ENCODE measurements at regions not wholly inside any gene's neighbourhood (a gene's known extent, or its start where the extent isn't known, plus 50 kb on each side); places are given as distances from the start of the nearest gene placed in this dataset.

DNA sequence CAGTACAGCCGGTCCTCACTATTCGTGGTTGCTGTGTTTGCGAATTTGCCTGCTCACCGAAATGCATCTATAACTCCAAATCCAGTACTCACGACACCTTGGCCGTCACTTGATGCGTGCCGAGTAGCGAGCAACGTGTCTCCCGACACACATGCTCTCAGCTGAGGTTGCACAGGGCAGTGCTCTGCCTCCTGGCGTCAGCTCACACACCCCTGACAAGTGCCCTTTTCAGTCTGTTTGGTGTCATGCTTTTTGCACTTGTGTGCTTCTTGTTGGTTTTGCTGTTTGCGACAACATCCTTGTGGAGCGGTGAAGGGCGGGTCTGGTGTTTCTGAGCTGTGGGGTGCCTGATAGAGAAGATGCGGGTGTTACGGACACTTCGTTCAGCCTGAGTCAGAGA is 110.4 kb upstream of the RFLNA start:
- DNase-seq (no peak), ATAC-seq (ENCODE audit: low FRiP score) (no peak)
- Histone ChIP-seq H3K36me3 (ENCODE audit: control insufficient read depth in 1 of 2, insufficient read depth in 2 of 2, low read length in 1 of 2) (no peaks in the 10 kb centered on the region), H3K27ac (ENCODE audit: low read depth in 1 of 2, low read length in 2 of 2) (no peak overlapping the region), H3K27me3 (ENCODE audit: control insufficient read depth in 1 of 2, insufficient read depth in 2 of 2, low read length in 1 of 2) (no peaks in the 10 kb centered on the region), H3K4me3 (ENCODE audit: low read length in 2 of 2) (no peak overlapping the region), H3K9me3 (ENCODE audit: control insufficient read depth, low read length) (no peaks in the 10 kb centered on the region), H3K4me1 (ENCODE audit: control insufficient read depth in 1 of 2, insufficient read depth in 2 of 2, low read length in 2 of 2) (no peaks in the 10 kb centered on the region)
- 91 to 94% methylated on average over 18 of the region's 18 CpGs for WGBS, 2 donors
- intact Hi-C loops (cut with DNase I), result no loop called here

- Histone ChIP-seq H3K27ac (ENCODE audit: low read depth in 1 of 2, low read length in 2 of 2) (no peak overlapping the region), H3K9me3 (ENCODE audit: control insufficient read depth, low read length) (no peaks in the 10 kb centered on the region), H3K4me3 (ENCODE audit: low read length in 2 of 2) (no peak overlapping the region), H3K36me3 (ENCODE audit: control insufficient read depth in 1 of 2, insufficient read depth in 2 of 2, low read length in 1 of 2) (no peaks in the 10 kb centered on the region), H3K27me3 (ENCODE audit: control insufficient read depth in 1 of 2, insufficient read depth in 2 of 2, low read length in 1 of 2) (no peaks in the 10 kb centered on the region), H3K4me1 (ENCODE audit: control insufficient read depth in 1 of 2, insufficient read depth in 2 of 2, low read length in 2 of 2) (no peaks in the 10 kb centered on the region)
- DNase-seq (no peak), ATAC-seq (ENCODE audit: low FRiP score) (no peak)
- intact Hi-C loops (cut with DNase I), result no loop called here
- whole genome bisulfite sequencing, 2 donors, result 85 to 86% methylated on average over 15 of the region's 15 CpGs
These were observed 108.8 kb upstream of the RFLNA start for GRCh38 chr12:124185971-124186686.

DNA sequence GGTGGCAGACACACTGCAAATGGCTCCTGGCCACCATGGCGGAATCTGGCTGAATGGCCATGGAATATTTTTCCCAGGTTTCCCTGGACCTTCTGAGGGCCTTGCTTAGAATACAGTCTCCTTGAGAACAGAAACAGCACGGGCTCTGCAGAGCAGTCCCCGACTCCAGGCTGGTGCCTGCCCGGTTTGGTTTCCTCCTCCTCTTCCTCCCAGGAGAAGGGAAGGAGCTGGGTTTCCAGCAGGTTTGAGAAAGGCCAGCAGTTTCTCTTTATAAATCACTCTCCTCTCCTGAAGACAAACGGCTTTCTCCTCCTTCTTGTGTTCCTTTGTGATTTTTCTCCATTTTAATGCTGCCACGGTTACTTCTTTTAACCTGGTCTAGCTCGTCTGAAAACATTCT is 106.8 kb upstream of the RFLNA start:
- intact Hi-C loops (cut with DNase I), result no loop called here
- 22 to 40% methylated on average over 7 of the region's 7 CpGs for WGBS, 2 donors
- Histone ChIP-seq H3K27ac (ENCODE audit: low read depth in 1 of 2, low read length in 2 of 2) (no peak overlapping the region), H3K4me1 (ENCODE audit: control insufficient read depth in 1 of 2, insufficient read depth in 2 of 2, low read length in 2 of 2) (no peaks in the 10 kb centered on the region), H3K27me3 (ENCODE audit: control insufficient read depth in 1 of 2, insufficient read depth in 2 of 2, low read length in 1 of 2) (no peaks in the 10 kb centered on the region), H3K36me3 (ENCODE audit: control insufficient read depth in 1 of 2, insufficient read depth in 2 of 2, low read length in 1 of 2) (no peaks in the 10 kb centered on the region), H3K4me3 (ENCODE audit: low read length in 2 of 2) (no peak overlapping the region), H3K9me3 (ENCODE audit: control insufficient read depth, low read length) (no peaks in the 10 kb centered on the region)
- ATAC-seq (ENCODE audit: low FRiP score) (no peak), DNase-seq (no peak)

DNA sequence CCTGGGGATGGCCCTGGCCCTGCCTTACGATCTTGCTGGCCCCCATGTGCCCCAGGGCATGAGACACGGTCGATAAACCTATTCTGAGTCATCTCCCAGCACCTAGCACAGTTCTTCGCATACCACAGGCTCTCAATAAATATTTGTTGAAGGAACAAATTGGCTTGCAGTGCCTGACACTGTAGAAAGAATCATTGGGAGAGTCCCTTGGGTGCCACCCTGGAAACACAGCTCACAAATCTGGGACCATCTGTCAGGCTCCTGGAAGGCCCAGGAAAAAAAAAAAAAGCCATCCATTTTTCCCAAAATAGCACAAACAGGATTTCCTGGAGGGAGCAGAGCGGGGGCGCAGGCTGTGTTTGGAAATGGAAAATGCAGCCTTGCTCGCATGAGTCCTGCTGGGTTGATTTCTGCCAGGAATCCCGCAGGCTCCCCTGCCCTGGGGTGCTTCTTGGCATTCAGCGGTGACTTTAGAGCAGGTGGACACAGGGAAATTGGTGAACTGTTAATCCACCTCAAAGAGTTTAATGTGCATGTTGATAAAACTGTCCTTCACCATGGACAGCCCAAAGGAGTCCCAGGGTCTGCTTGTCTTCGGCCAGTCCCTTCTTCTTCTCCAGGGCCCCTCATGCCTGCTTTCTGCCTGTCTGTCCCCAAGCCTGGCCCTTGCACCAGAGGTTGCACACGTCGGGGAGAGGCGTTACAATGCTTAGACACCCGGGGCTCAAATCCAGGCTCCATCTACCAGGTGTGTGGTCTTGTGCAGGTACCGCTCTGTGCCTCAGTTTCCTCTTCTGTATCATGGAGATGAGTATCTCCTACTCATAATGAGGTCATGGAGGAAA is 106.1 kb upstream of the RFLNA start:
- Histone ChIP-seq H3K4me3 (ENCODE audit: low read length in 2 of 2) (no peak overlapping the region), H3K27ac (ENCODE audit: low read depth in 1 of 2, low read length in 2 of 2) (no peak overlapping the region), H3K4me1 (ENCODE audit: control insufficient read depth in 1 of 2, insufficient read depth in 2 of 2, low read length in 2 of 2) (no peaks in the 10 kb centered on the region), H3K27me3 (ENCODE audit: control insufficient read depth in 1 of 2, insufficient read depth in 2 of 2, low read length in 1 of 2) (no peaks in the 10 kb centered on the region), H3K36me3 (ENCODE audit: control insufficient read depth in 1 of 2, insufficient read depth in 2 of 2, low read length in 1 of 2) (no peaks in the 10 kb centered on the region), H3K9me3 (ENCODE audit: control insufficient read depth, low read length) (no peaks in the 10 kb centered on the region)
- intact Hi-C loops (cut with DNase I), result no loop called here
- no peak for ATAC-seq (ENCODE audit: low FRiP score)
- peak in 1 of 2 donors; percentile 59 for DNase-seq
- WGBS, 2 donors, result 29 to 32% methylated on average over 15 of the region's 15 CpGs

- intact Hi-C loops (cut with DNase I), result no loop called here
- no peak for ATAC-seq (ENCODE audit: low FRiP score)
- WGBS, 2 donors, result 94 to 95% methylated on average over 14 of the region's 14 CpGs
- Histone ChIP-seq H3K4me3 (ENCODE audit: low read length in 2 of 2) (no peak overlapping the region), H3K4me1 (ENCODE audit: control insufficient read depth in 1 of 2, insufficient read depth in 2 of 2, low read length in 2 of 2) (no peaks in the 10 kb centered on the region), H3K9me3 (ENCODE audit: control insufficient read depth, low read length) (no peaks in the 10 kb centered on the region), H3K27me3 (ENCODE audit: control insufficient read depth in 1 of 2, insufficient read depth in 2 of 2, low read length in 1 of 2) (no peaks in the 10 kb centered on the region), H3K36me3 (ENCODE audit: control insufficient read depth in 1 of 2, insufficient read depth in 2 of 2, low read length in 1 of 2) (no peaks in the 10 kb centered on the region), H3K27ac (ENCODE audit: low read depth in 1 of 2, low read length in 2 of 2) (no peak overlapping the region)
- no peak for DNase-seq
These were observed 104.4 kb upstream of the RFLNA start for GRCh38 chr12:124190312-124191023.

DNA sequence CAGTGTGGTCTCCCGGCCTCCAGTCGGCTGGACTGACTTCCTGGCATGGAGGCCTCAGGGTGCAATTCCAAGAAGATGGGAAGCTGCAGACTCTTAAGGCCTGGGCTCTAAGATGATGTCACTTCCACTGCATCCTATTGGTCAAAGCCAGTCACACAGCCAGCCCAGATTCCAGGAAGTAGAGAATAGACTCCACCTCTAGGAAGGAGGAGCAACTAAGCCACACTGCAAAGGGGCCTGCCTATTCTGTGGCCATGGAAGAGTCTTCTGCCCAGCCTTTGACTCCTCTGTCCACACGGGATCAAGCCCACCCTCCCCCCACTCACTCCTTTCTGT is 103.9 kb upstream of the RFLNA start:
- Histone ChIP-seq H3K36me3 (ENCODE audit: control insufficient read depth in 1 of 2, insufficient read depth in 2 of 2, low read length in 1 of 2) (no peaks in the 10 kb centered on the region), H3K4me1 (ENCODE audit: control insufficient read depth in 1 of 2, insufficient read depth in 2 of 2, low read length in 2 of 2) (no peaks in the 10 kb centered on the region), H3K27me3 (ENCODE audit: control insufficient read depth in 1 of 2, insufficient read depth in 2 of 2, low read length in 1 of 2) (no peaks in the 10 kb centered on the region), H3K27ac (ENCODE audit: low read depth in 1 of 2, low read length in 2 of 2) (no peak overlapping the region), H3K9me3 (ENCODE audit: control insufficient read depth, low read length) (no peaks in the 10 kb centered on the region), H3K4me3 (ENCODE audit: low read length in 2 of 2) (no peak overlapping the region)
- ATAC-seq (ENCODE audit: low FRiP score), result no peak
- no peak for DNase-seq
- WGBS, 2 donors, result 68 to 79% methylated on average over 3 of the region's 3 CpGs
- intact Hi-C loops (cut with DNase I), result no loop called here

DNA sequence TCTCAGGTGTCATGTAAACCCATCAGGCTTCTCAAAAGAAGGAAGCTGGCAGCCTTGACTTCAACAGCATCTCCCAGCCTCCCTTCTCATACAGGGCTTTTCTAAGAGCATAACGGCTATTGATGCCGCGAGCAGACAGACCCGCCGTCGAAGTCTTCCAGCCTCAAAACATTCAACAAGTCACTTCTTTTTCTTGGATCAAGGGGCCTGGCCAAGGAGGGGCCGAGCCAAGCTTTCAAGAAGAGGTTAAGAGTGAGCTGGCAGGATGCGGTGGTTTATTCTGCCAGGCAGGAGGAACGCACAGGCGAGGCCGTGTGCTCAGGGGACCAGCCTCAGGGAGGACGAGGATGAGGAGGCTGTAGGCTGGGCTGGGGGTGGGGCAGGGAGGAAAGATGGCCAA is 102.9 kb upstream of the RFLNA start:
- H3K9me3 ChIP-seq (ENCODE audit: control insufficient read depth, low read length), result no peaks in the 10 kb centered on the region
- intact Hi-C loops (cut with DNase I), result no loop called here
- no peaks in the 10 kb centered on the region for H3K36me3 ChIP-seq (ENCODE audit: control insufficient read depth in 1 of 2, insufficient read depth in 2 of 2, low read length in 1 of 2)
- H3K27ac ChIP-seq (ENCODE audit: low read depth in 1 of 2, low read length in 2 of 2), result no peak overlapping the region
- ATAC-seq (ENCODE audit: low FRiP score) (no peak), DNase-seq (no peak)
- 9% methylated on average over 12 of the region's 12 CpGs for WGBS, 2 donors
- no peaks in the 10 kb centered on the region for H3K27me3 ChIP-seq (ENCODE audit: control insufficient read depth in 1 of 2, insufficient read depth in 2 of 2, low read length in 1 of 2)
- H3K4me1 ChIP-seq (ENCODE audit: control insufficient read depth in 1 of 2, insufficient read depth in 2 of 2, low read length in 2 of 2), result no peaks in the 10 kb centered on the region
- H3K4me3 ChIP-seq (ENCODE audit: low read length in 2 of 2), result no peak overlapping the region

DNA sequence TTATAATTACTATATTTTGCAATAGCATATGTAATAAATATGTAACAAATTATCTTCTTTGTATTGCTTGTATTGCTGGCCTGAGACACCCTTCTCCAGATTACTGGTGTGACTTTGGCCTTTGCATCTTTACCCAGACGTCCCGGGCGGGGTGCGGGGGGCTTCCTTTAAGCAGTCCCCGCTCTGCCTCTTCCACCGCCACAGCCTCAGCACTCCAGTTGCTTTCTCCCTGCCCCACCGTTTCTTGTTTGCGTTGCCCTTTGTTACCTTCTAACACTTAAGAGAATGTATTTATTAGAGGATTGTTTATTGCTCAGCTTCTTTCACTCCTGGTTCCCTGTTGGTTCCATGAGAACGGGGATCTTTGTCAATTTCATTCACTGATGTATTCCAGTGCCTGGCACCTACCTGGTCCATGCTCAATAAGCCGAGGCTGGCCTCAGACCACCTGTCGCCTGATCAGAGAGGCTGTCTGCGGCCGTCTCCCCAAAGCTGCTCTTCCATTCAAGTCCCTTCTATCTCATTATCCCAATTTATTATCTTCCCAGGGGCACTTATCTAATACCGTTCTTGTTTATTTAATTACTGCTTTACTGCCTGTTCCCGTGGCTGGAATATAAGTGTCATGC is 100.5 kb upstream of the RFLNA start:
- no peaks in the 10 kb centered on the region for H3K36me3 ChIP-seq (ENCODE audit: control insufficient read depth in 1 of 2, insufficient read depth in 2 of 2, low read length in 1 of 2)
- H3K9me3 ChIP-seq (ENCODE audit: control insufficient read depth, low read length), result no peaks in the 10 kb centered on the region
- H3K27ac ChIP-seq (ENCODE audit: low read depth in 1 of 2, low read length in 2 of 2), result no peak overlapping the region
- intact Hi-C loops (cut with DNase I), result no loop called here
- ATAC-seq (ENCODE audit: low FRiP score) (no peak), DNase-seq (no peak)
- H3K4me1 ChIP-seq (ENCODE audit: control insufficient read depth in 1 of 2, insufficient read depth in 2 of 2, low read length in 2 of 2), result no peaks in the 10 kb centered on the region
- no peaks in the 10 kb centered on the region for H3K27me3 ChIP-seq (ENCODE audit: control insufficient read depth in 1 of 2, insufficient read depth in 2 of 2, low read length in 1 of 2)
- no peak overlapping the region for H3K4me3 ChIP-seq (ENCODE audit: low read length in 2 of 2)
- WGBS, 2 donors, result 90 to 96% methylated on average over 15 of the region's 15 CpGs

Data from aorta (tissue), 5 donors.